Fibroblast of lung (primary cell): ENCODE measurements at regions not wholly inside any gene's neighbourhood (a gene's known extent, or its start where the extent isn't known, plus 50 kb on each side); places are given as distances from the start of the nearest gene placed in this dataset.

Experiments
- DNase-seq, 2 donors: peaks; one replicate each; pipeline versions ENCODE4 v3.0.0 to v3.0.0-alpha.2; 2010; ENCODE audit warnings: low read depth in 2 of 2
- H2AFZ ChIP-seq: 2 replicates; pipeline ENCODE4 v1.5.1; 2012; ENCODE audit warnings: low read length, control low read depth, inconsistent platforms
- H3K27ac ChIP-seq: 2 replicates; pipeline ENCODE4 v1.5.1; 2011; ENCODE audit warnings: low read length, control low read depth; ENCODE audit not compliant: insufficient read depth
- H3K27me3 ChIP-seq: 2 replicates; pipeline ENCODE4 v1.5.1; 2011; ENCODE audit warnings: mild to moderate bottlenecking, low read length; ENCODE audit not compliant: control insufficient read depth, insufficient read depth
- H3K36me3 ChIP-seq: 2 replicates; pipeline ENCODE4 v1.5.1; 2011; ENCODE audit warnings: low read length; ENCODE audit not compliant: control insufficient read depth, insufficient read depth
- H3K4me1 ChIP-seq: 2 replicates; pipeline ENCODE4 v1.5.1; 2011; ENCODE audit warnings: low read length; ENCODE audit not compliant: control insufficient read depth, insufficient read depth; ENCODE audit errors: extremely low read depth
- H3K4me2 ChIP-seq: 2 replicates; pipeline ENCODE4 v1.5.1; 2011; ENCODE audit warnings: low read length, control low read depth; ENCODE audit not compliant: insufficient read depth; ENCODE audit errors: extremely low read depth
- H3K4me3 ChIP-seq, 4 experiments: fragments of 200-600 bp in 1 of 4; sonication (generic) in 1 of 4; replicated peaks in 1 of 4; 2 replicates each; pipeline ENCODE4 v1.5.1; 2011 to 2016; ENCODE audit warnings: low read length in 4 of 4, low read depth in 3 of 4, mild to moderate bottlenecking in 3 of 4, control low read depth in 2 of 4, inconsistent platforms in 1 of 4, mixed read lengths in 1 of 4; ENCODE audit not compliant: insufficient read depth in 1 of 4; ENCODE audit errors: control extremely low read depth in 1 of 4
- H3K79me2 ChIP-seq: 2 replicates; pipeline ENCODE4 v1.5.1; 2012; ENCODE audit warnings: mild to moderate bottlenecking, low read length, inconsistent platforms; ENCODE audit not compliant: control insufficient read depth, insufficient read depth
- H3K9ac ChIP-seq: 2 replicates; pipeline ENCODE4 v1.5.1; 2011; ENCODE audit warnings: mild to moderate bottlenecking, low read length, control low read depth; ENCODE audit not compliant: insufficient read depth
- H3K9me3 ChIP-seq: 2 replicates; pipeline ENCODE4 v1.5.1; 2012; ENCODE audit warnings: low read depth, low read length; ENCODE audit not compliant: control insufficient read depth, insufficient read depth
- H4K20me1 ChIP-seq: 2 replicates; pipeline ENCODE4 v1.5.1; 2011; ENCODE audit warnings: low read length; ENCODE audit not compliant: control insufficient read depth, insufficient read depth; ENCODE audit errors: extremely low read depth
- CTCF ChIP-seq, 2 donors: IDR thresholded peaks in 1 of 2; conservative IDR thresholded peaks in 1 of 2; 1 replicate in 1 of 2; 2 replicates in 1 of 2; pipeline ENCODE4 v1.5.1; 2011 to 2012; ENCODE audit warnings: low read length in 2 of 2, control low read depth in 1 of 2, inconsistent platforms in 1 of 2, low read depth in 1 of 2, mild to moderate bottlenecking in 1 of 2
- EZH2 ChIP-seq: IDR thresholded peaks from 2 replicates; pipeline ENCODE4 v1.5.1; 2012; ENCODE audit warnings: low read length, control low read depth, mild to moderate bottlenecking; ENCODE audit errors: missing control alignments

DNA sequence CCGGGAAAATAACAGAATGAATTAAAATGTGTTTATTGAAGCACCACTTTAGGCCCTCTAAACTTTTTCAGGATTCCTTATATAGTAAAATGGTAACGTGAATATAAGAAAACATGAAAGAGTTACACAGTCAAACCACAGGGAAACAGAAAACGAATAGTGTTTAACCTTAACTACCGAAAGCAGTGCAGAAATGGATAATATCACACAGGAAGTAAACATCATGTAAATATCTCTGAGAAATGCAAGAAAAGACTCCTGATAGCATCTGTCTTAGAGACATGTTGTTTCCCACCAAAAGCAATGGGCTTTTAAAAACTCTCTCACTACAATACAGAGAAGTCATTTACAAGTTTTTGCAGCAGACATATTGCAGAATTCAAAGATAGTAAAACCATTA lies 323.9 kb upstream of the CXXC4 start:
- TF ChIP-seq EZH2 (no peak), CTCF (conservative IDR thresholded peaks at IDR 0.05 in 1 of 2, IDR thresholded peaks at IDR 0.05 in 1 of 2; ENCODE audit: low read depth in 1 of 2, low read length in 2 of 2) (no peak)
- Histone ChIP-seq H3K4me1 (no peaks in the 10 kb centered on the region), H3K36me3 (no peaks in the 10 kb centered on the region), H3K4me3 (no peak overlapping the region), H3K9ac (no peak overlapping the region), H3K27ac (no peak overlapping the region), H3K9me3 (no peaks in the 10 kb centered on the region), H2AFZ (no peak overlapping the region), H3K4me2 (no peak overlapping the region), H3K27me3 (no peaks in the 10 kb centered on the region), H3K79me2 (no peaks in the 10 kb centered on the region), H4K20me1 (no peaks in the 10 kb centered on the region)
- DNase-seq: no peak

DNA sequence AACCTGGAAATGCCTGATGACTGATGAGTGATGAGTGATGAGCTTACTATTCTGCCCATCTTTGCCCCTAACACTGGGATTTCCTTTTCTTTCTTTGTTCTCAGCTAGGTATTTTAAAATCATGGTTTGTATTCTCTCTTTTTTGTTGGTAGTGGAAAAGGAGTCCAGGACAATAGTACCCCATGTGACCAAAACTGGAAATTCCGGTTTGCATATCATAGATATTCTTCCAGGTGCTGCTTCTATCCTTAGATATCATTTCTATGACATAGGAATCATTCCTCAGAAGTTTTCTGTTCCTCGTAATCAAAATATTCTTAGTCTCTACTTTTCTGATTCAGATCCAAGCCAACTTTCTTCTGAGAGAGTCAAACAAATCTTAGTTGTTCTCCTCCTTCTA lies 320.5 kb upstream of the TET2 start:
- H3K79me2 ChIP-seq: no peaks in the 10 kb centered on the region
- no peaks in the 10 kb centered on the region for H4K20me1 ChIP-seq
- no peak overlapping the region for H2AFZ ChIP-seq
- H3K9ac ChIP-seq: no peak overlapping the region
- H3K4me2 ChIP-seq: no peak overlapping the region
- H3K36me3 ChIP-seq: no peaks in the 10 kb centered on the region
- no peaks in the 10 kb centered on the region for H3K9me3 ChIP-seq
- no peak for DNase-seq
- H3K4me3 ChIP-seq: no peak overlapping the region
- H3K4me1 ChIP-seq: no peaks in the 10 kb centered on the region
- H3K27me3 ChIP-seq: no peaks in the 10 kb centered on the region
- no peak for TF ChIP-seq EZH2
- no peak for TF ChIP-seq CTCF (conservative IDR thresholded peaks at IDR 0.05 in 1 of 2, IDR thresholded peaks at IDR 0.05 in 1 of 2; ENCODE audit: low read depth in 1 of 2, low read length in 2 of 2)
- no peak overlapping the region for H3K27ac ChIP-seq

GRCh38 chr4:104829761-104830160 lies 316.9 kb upstream of the TET2 start:
- no peak for DNase-seq
- H3K4me1 ChIP-seq: no peaks in the 10 kb centered on the region
- no peaks in the 10 kb centered on the region for H4K20me1 ChIP-seq
- no peak overlapping the region for H3K9ac ChIP-seq
- no peaks in the 10 kb centered on the region for H3K79me2 ChIP-seq
- H2AFZ ChIP-seq: no peak overlapping the region
- TF ChIP-seq EZH2: no peak
- no peak for TF ChIP-seq CTCF (conservative IDR thresholded peaks at IDR 0.05 in 1 of 2, IDR thresholded peaks at IDR 0.05 in 1 of 2; ENCODE audit: low read depth in 1 of 2, low read length in 2 of 2)
- no peaks in the 10 kb centered on the region for H3K9me3 ChIP-seq
- H3K27me3 ChIP-seq: no peaks in the 10 kb centered on the region
- H3K36me3 ChIP-seq: no peaks in the 10 kb centered on the region
- no peak overlapping the region for H3K4me2 ChIP-seq
- H3K27ac ChIP-seq: no peak overlapping the region
- H3K4me3 ChIP-seq: no peak overlapping the region
